ENCODE measurements at regions not wholly inside any gene's neighbourhood (a gene's known extent, or its start where the extent isn't known, plus 50 kb on each side); places are given as distances from the start of the nearest gene placed in this dataset.

- TF ChIP-seq GTF2I (CRISPR knock-in tag; conservative IDR thresholded peaks at IDR 0.05): no peak
- TF ChIP-seq ZNF121 (CRISPR knock-in tag; IDR thresholded peaks at IDR 0.05): no peak
Measured at GRCh38 chr10:124180044-124180745, 86.8 kb upstream of the CHST15 start.

All from WTC11 (cell line).